ENCODE measurements at regions not wholly inside any gene's neighbourhood (a gene's known extent, or its start where the extent isn't known, plus 50 kb on each side); places are given as distances from the start of the nearest gene placed in this dataset.
"Not testable (repeated sequence)": the region's sequence is repeated elsewhere in the genome, so short reads cannot be mapped to it uniquely, and the experiment has no call there.

- not testable (repeated sequence) for TF ChIP-seq CTCF (IDR thresholded peaks at IDR 0.05); EZH2 (IDR thresholded peaks at IDR 0.05; ENCODE audit: borderline replicate concordance, insufficient read depth, low read depth, low read length, poor library complexity, severe bottlenecking)
Measured at GRCh38 chr14:92226166-92226565, 96.8 kb upstream of the SLC24A4 start.
